KMS-11 (cell line): ENCODE measurements at regions not wholly inside any gene's neighbourhood (a gene's known extent, or its start where the extent isn't known, plus 50 kb on each side); places are given as distances from the start of the nearest gene placed in this dataset.

Source experiments
- H2AFZ ChIP-seq: fragments of 200-600 bp; sonication (generic); 2 replicates; pipeline ENCODE4 v1.6.1; 2016; ENCODE audit warnings: antibody characterized with exemption, mixed run types, low read depth
- H3K27ac ChIP-seq: fragments of 200-600 bp; sonication (generic); 2 replicates; pipeline ENCODE4 v1.6.1; 2016; ENCODE audit warnings: mild to moderate bottlenecking, mixed run types
- H3K27me3 ChIP-seq: fragments of 200-600 bp; sonication (generic); 2 replicates; pipeline ENCODE4 v1.6.1; 2017; ENCODE audit warnings: mild to moderate bottlenecking, low read depth, mixed run types, moderate library complexity; ENCODE audit not compliant: insufficient read depth
- H3K36me3 ChIP-seq: fragments of 200-600 bp; sonication (generic); 2 replicates; pipeline ENCODE4 v1.6.1; 2017; ENCODE audit warnings: mild to moderate bottlenecking, mixed run types; ENCODE audit not compliant: insufficient read depth
- H3K4me1 ChIP-seq: fragments of 200-600 bp; sonication (generic); 2 replicates; pipeline ENCODE4 v1.6.1; 2016; ENCODE audit warnings: mild to moderate bottlenecking, low read depth, mixed run types; ENCODE audit not compliant: poor library complexity, severe bottlenecking
- H3K4me2 ChIP-seq: fragments of 200-600 bp; sonication (generic); 2 replicates; pipeline ENCODE4 v1.7.0; 2016; ENCODE audit warnings: mild to moderate bottlenecking, mixed run types
- H3K4me3 ChIP-seq: fragments of 200-600 bp; sonication (generic); IDR thresholded peaks from 2 replicates; pipeline ENCODE4 v1.6.1; 2017; ENCODE audit warnings: low read depth, low read length, mixed read lengths; ENCODE audit not compliant: insufficient read depth
- H3K79me2 ChIP-seq: fragments of 200-600 bp; sonication (generic); 2 replicates; pipeline ENCODE4 v1.6.1; 2016; ENCODE audit warnings: low read depth, mixed run types; ENCODE audit not compliant: insufficient read depth
- H3K9ac ChIP-seq: fragments of 200-600 bp; sonication (generic); 2 replicates; pipeline ENCODE4 v1.6.1; 2016; ENCODE audit warnings: mild to moderate bottlenecking, mixed run types
- H4K20me1 ChIP-seq: fragments of 200-600 bp; sonication (generic); 2 replicates; pipeline ENCODE4 v1.6.1; 2016; ENCODE audit warnings: mild to moderate bottlenecking, mixed run types; ENCODE audit not compliant: insufficient read depth
- CTCF ChIP-seq: fragments of 200-600 bp; sonication (generic); conservative IDR thresholded peaks from 2 replicates; pipeline ENCODE4 v1.6.1; 2017; ENCODE audit warnings: low read depth, mild to moderate bottlenecking, antibody characterized with exemption, low read length, moderate library complexity, mixed read lengths

- H3K4me2 ChIP-seq, result no peak overlapping the region
- H3K79me2 ChIP-seq, result no peaks in the 10 kb centered on the region
- no peaks in the 10 kb centered on the region for H4K20me1 ChIP-seq
- no peaks in the 10 kb centered on the region for H3K4me1 ChIP-seq
- no peak overlapping the region for H2AFZ ChIP-seq
- no peaks in the 10 kb centered on the region for H3K27me3 ChIP-seq
- H3K4me3 ChIP-seq, result no peak overlapping the region
- H3K27ac ChIP-seq, result no peak overlapping the region
- no peaks in the 10 kb centered on the region for H3K36me3 ChIP-seq
- no peak for TF ChIP-seq CTCF
- H3K9ac ChIP-seq, result no peak overlapping the region
Observed at GRCh38 chr2:167454036-167454435, 565.8 kb downstream of the XIRP2 start.

GRCh38 chr2:167451496-167452289, 563.4 kb downstream of the XIRP2 start:
- H3K27ac ChIP-seq, result no peak overlapping the region
- TF ChIP-seq CTCF, result no peak
- no peaks in the 10 kb centered on the region for H3K79me2 ChIP-seq
- no peak overlapping the region for H2AFZ ChIP-seq
- H3K4me2 ChIP-seq, result no peak overlapping the region
- H3K9ac ChIP-seq, result no peak overlapping the region
- no peaks in the 10 kb centered on the region for H3K36me3 ChIP-seq
- no peaks in the 10 kb centered on the region for H4K20me1 ChIP-seq
- no peaks in the 10 kb centered on the region for H3K4me1 ChIP-seq
- no peaks in the 10 kb centered on the region for H3K27me3 ChIP-seq
- no peak overlapping the region for H3K4me3 ChIP-seq

- Histone ChIP-seq H3K27me3 (no peaks in the 10 kb centered on the region), H3K4me3 (no peak overlapping the region), H4K20me1 (no peaks in the 10 kb centered on the region), H3K9ac (no peak overlapping the region), H3K36me3 (no peaks in the 10 kb centered on the region), H3K79me2 (no peaks in the 10 kb centered on the region), H3K4me1 (no peaks in the 10 kb centered on the region), H2AFZ (no peak overlapping the region), H3K4me2 (no peak overlapping the region), H3K27ac (no peak overlapping the region)
- TF ChIP-seq CTCF, result no peak
Observed at GRCh38 chr2:167450364-167450763, 562.1 kb downstream of the XIRP2 start.

GRCh38 chr2:167440382-167440781, 552.1 kb downstream of the XIRP2 start:
- no peak overlapping the region for H3K9ac ChIP-seq
- H3K27ac ChIP-seq, result no peak overlapping the region

More at GRCh38 chr2:167440382-167440781, 552.1 kb downstream of the XIRP2 start:
- Histone ChIP-seq H3K27me3 (no peaks in the 10 kb centered on the region), H3K4me1 (no peaks in the 10 kb centered on the region), H3K79me2 (no peaks in the 10 kb centered on the region), H3K4me3 (no peak overlapping the region), H3K4me2 (no peak overlapping the region), H4K20me1 (no peaks in the 10 kb centered on the region), H2AFZ (no peak overlapping the region), H3K36me3 (no peaks in the 10 kb centered on the region)
- TF ChIP-seq CTCF, result no peak
